ENCODE measurements at regions not wholly inside any gene's neighbourhood (a gene's known extent, or its start where the extent isn't known, plus 50 kb on each side); places are given as distances from the start of the nearest gene placed in this dataset.

DNA sequence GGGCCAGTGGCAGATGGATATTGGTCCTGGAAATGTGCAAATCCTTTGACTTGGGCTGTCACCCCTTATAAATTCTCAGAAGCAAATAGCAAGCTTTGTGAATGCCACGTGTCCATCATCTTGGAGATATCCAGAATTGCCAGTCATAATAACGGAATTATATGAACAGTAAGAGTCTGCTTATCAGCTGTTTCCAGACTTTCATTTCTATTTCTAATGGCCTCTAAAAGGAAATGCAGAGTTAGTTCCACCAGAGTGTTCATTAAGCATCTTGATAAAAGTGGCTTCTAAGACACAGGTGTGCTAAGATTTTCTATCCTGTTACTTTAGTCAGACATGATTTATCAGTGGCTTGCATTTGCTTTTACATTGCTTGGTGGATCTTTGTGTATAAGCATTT lies 87.4 kb downstream of the RAMP3 start:
- H3K27me3 ChIP-seq = peaks cover 48% of the 10 kb centered on the region
- H3K4me1 ChIP-seq (ENCODE audit: control insufficient read depth in 1 of 2, insufficient read depth in 1 of 2, low read depth in 1 of 2, low read length in 1 of 2) = no peaks in the 10 kb centered on the region
- H3K4me3 ChIP-seq (ENCODE audit: low read depth in 1 of 2, low read length in 1 of 2) = no peak overlapping the region
- H3K36me3 ChIP-seq = no peaks in the 10 kb centered on the region
- no peaks in the 10 kb centered on the region for H3K9me3 ChIP-seq
- H3K27ac ChIP-seq = no peak overlapping the region
- TF ChIP-seq, protein P1, sequence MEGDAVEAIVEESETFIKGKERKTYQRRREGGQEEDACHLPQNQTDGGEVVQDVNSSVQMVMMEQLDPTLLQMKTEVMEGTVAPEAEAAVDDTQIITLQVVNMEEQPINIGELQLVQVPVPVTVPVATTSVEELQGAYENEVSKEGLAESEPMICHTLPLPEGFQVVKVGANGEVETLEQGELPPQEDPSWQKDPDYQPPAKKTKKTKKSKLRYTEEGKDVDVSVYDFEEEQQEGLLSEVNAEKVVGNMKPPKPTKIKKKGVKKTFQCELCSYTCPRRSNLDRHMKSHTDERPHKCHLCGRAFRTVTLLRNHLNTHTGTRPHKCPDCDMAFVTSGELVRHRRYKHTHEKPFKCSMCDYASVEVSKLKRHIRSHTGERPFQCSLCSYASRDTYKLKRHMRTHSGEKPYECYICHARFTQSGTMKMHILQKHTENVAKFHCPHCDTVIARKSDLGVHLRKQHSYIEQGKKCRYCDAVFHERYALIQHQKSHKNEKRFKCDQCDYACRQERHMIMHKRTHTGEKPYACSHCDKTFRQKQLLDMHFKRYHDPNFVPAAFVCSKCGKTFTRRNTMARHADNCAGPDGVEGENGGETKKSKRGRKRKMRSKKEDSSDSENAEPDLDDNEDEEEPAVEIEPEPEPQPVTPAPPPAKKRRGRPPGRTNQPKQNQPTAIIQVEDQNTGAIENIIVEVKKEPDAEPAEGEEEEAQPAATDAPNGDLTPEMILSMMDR (IDR thresholded peaks at IDR 0.05) = no peak

DNA sequence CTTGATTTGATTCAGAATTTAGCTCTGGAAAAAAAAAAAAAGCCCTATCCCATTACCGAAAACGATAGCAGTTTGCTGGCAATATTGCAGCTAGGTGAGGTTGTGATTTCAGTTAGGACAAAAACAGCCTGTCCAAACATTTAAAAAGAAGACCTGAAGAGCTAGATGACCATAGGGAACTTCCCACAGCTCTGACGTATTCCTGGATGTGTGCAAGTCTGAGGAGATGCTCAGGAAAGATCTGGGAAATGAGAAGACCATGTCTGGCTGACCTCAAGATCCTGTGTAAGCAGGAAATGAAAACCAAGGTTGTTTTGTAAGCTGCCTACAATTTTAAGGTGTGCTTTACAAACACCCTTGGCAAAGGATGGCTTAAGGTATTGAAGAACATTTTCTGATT lies 88.7 kb downstream of the RAMP3 start:
- H3K4me1 ChIP-seq (ENCODE audit: control insufficient read depth in 1 of 2, insufficient read depth in 1 of 2, low read depth in 1 of 2, low read length in 1 of 2) = no peaks in the 10 kb centered on the region
- H3K27ac ChIP-seq = no peak overlapping the region
- TF ChIP-seq, protein P1 (IDR thresholded peaks at IDR 0.05) = no peak
- no peaks in the 10 kb centered on the region for H3K36me3 ChIP-seq
- no peaks in the 10 kb centered on the region for H3K9me3 ChIP-seq
- H3K4me3 ChIP-seq (ENCODE audit: low read depth in 1 of 2, low read length in 1 of 2) = no peak overlapping the region
- H3K27me3 ChIP-seq = peaks cover 42% of the 10 kb centered on the region

DNA sequence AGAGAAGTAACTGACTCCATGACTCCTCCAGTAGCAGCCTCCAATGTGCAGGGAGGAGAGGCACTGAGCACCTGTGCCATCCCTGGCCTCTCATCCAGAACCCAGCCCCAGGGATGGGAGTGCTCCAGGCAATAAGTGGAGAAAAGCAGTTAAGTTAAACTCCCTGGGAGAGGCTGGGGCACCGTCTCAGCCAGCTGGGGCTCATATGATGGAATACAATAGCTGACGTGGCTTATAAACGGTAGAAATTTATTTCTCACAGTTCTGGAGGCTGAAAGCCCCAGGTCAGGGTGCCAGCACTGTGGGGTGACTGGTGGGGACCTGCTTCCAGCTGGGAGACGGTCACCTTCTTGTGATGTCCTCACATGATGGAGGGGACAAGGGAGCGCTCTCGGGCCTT lies 94.7 kb downstream of the RAMP3 start:
- peaks cover 24% of the 10 kb centered on the region for H3K27me3 ChIP-seq
- H3K4me1 ChIP-seq (ENCODE audit: control insufficient read depth in 1 of 2, insufficient read depth in 1 of 2, low read depth in 1 of 2, low read length in 1 of 2) = no peaks in the 10 kb centered on the region
- no peak overlapping the region for H3K27ac ChIP-seq
- no peaks in the 10 kb centered on the region for H3K36me3 ChIP-seq
- TF ChIP-seq, protein P1 (IDR thresholded peaks at IDR 0.05) = no peak
- no peak overlapping the region for H3K4me3 ChIP-seq (ENCODE audit: low read depth in 1 of 2, low read length in 1 of 2)
- H3K9me3 ChIP-seq = no peaks in the 10 kb centered on the region

DNA sequence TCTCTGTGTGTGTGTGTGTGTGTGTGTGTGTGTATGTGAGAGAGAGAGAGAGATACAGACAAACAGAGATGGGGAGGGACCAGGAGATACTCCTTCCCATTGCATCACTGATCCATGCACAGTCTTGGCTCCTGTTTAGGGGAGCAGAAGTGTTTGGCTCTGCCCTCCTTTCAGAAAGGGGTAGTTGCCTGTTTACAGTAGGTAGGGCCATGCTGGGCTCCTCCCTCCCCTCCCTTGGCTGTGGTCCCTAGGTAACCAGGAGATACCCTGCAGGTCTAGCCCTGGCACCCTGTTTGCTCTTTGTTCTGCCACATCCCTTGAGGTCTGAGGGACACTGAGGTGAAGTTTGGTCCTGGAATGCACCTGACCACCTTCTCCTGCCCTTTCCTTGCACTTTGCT lies 95.3 kb downstream of the RAMP3 start:
- Histone ChIP-seq H3K27me3 (peaks cover 18% of the 10 kb centered on the region), H3K4me3 (ENCODE audit: low read depth in 1 of 2, low read length in 1 of 2) (no peak overlapping the region), H3K9me3 (no peaks in the 10 kb centered on the region), H3K27ac (no peak overlapping the region), H3K36me3 (no peaks in the 10 kb centered on the region), H3K4me1 (ENCODE audit: control insufficient read depth in 1 of 2, insufficient read depth in 1 of 2, low read depth in 1 of 2, low read length in 1 of 2) (no peaks in the 10 kb centered on the region)
- TF ChIP-seq, protein P1 (IDR thresholded peaks at IDR 0.05) = no peak

DNA sequence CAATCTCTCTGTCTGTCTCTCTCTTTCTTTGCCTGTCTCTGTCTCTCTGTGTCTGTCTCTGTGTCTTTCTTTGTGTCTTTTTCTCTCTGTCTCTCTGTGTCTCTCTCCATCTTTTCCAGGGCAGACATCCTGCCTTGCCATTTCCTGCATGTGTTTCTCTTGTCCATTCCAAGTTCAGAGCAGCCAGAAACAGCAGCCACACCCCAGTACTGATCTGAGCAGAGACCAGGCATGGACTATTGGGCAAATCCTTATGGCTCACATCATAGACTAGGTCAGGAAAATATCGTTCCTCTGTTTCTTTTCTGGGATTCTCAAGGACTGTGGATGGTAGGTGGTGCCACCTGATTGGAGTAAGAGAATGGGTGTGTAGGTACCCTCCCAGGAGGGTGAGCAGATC lies 95.8 kb downstream of the RAMP3 start:
- Histone ChIP-seq H3K4me3 (ENCODE audit: low read depth in 1 of 2, low read length in 1 of 2) (no peak overlapping the region), H3K36me3 (no peaks in the 10 kb centered on the region), H3K27ac (no peak overlapping the region), H3K4me1 (ENCODE audit: control insufficient read depth in 1 of 2, insufficient read depth in 1 of 2, low read depth in 1 of 2, low read length in 1 of 2) (no peaks in the 10 kb centered on the region), H3K27me3 (peaks cover 18% of the 10 kb centered on the region), H3K9me3 (no peaks in the 10 kb centered on the region)
- TF ChIP-seq, protein P1 (IDR thresholded peaks at IDR 0.05) = no peak

DNA sequence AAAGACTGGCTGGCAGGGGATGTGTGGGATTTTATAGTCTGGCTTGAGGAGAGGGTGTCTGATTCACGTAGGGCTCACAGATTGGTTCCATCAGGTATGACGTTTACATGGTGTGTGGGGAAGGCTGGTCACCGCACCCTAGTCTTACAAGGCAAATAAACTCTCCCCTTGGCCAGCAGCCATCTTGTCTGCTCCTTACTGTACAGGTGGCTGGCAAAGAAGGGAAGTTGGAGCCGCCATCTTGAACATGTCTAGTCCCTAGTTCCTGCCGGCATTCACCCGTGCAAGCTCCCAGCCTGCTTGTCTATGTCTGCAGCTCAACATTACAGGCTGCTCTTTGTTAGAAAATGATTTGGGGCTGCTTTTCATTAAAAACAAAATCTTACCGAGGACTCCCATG lies 97.6 kb downstream of the RAMP3 start:
- no peaks in the 10 kb centered on the region for H3K9me3 ChIP-seq
- TF ChIP-seq, protein P1 (IDR thresholded peaks at IDR 0.05) = no peak
- H3K36me3 ChIP-seq = no peaks in the 10 kb centered on the region
- no peaks in the 10 kb centered on the region for H3K4me1 ChIP-seq (ENCODE audit: control insufficient read depth in 1 of 2, insufficient read depth in 1 of 2, low read depth in 1 of 2, low read length in 1 of 2)
- no peak overlapping the region for H3K27ac ChIP-seq
- H3K4me3 ChIP-seq (ENCODE audit: low read depth in 1 of 2, low read length in 1 of 2) = no peak overlapping the region
- H3K27me3 ChIP-seq = peaks cover 18% of the 10 kb centered on the region
